ENCODE measurements at regions not wholly inside any gene's neighbourhood (a gene's known extent, or its start where the extent isn't known, plus 50 kb on each side); places are given as distances from the start of the nearest gene placed in this dataset.

DNA sequence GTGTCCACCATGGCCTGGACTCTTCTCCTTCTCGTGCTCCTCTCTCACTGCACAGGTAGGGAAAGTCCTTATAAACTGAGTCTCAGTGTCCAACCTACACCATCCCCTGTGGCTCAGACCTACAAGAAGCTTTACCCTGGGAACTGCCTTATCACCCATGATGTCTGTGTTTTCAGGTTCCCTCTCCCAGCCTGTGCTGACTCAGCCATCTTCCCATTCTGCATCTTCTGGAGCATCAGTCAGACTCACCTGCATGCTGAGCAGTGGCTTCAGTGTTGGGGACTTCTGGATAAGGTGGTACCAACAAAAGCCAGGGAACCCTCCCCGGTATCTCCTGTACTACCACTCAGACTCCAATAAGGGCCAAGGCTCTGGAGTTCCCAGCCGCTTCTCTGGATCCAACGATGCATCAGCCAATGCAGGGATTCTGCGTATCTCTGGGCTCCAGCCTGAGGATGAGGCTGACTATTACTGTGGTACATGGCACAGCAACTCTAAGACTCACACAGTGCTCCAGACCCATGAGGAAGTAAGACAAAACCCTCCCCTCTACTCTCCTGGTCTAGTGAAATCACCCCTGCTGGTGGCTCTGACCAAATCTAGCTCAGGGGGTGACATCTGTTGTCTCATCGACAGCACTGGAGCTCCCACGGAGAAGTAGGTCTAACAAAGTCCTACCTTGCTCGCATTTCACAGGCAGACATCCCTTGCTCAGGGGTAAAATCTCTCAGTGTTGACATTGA lies 74.3 kb downstream of the VPREB1 start:
- TF ChIP-seq, protein P1, sequence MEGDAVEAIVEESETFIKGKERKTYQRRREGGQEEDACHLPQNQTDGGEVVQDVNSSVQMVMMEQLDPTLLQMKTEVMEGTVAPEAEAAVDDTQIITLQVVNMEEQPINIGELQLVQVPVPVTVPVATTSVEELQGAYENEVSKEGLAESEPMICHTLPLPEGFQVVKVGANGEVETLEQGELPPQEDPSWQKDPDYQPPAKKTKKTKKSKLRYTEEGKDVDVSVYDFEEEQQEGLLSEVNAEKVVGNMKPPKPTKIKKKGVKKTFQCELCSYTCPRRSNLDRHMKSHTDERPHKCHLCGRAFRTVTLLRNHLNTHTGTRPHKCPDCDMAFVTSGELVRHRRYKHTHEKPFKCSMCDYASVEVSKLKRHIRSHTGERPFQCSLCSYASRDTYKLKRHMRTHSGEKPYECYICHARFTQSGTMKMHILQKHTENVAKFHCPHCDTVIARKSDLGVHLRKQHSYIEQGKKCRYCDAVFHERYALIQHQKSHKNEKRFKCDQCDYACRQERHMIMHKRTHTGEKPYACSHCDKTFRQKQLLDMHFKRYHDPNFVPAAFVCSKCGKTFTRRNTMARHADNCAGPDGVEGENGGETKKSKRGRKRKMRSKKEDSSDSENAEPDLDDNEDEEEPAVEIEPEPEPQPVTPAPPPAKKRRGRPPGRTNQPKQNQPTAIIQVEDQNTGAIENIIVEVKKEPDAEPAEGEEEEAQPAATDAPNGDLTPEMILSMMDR (IDR thresholded peaks at IDR 0.05) = no peak
- TF ChIP-seq POLR2A (IDR thresholded peaks at IDR 0.05) (no peak), EP300 (IDR thresholded peaks at IDR 0.05) (no peak)

Data from ovary (tissue), 3 donors.